Fibroblast of villous mesenchyme (primary cell): ENCODE measurements at regions not wholly inside any gene's neighbourhood (a gene's known extent, or its start where the extent isn't known, plus 50 kb on each side); places are given as distances from the start of the nearest gene placed in this dataset.

Experiments
- DNase-seq: peaks from one replicate; pipeline ENCODE4 v3.0.0-alpha.2; 2010; ENCODE audit warnings: low read depth
- H3K4me3 ChIP-seq: 2 replicates; pipeline ENCODE4 v1.5.1; 2011; ENCODE audit warnings: low read depth, mild to moderate bottlenecking, low read length
- CTCF ChIP-seq: IDR thresholded peaks from 2 replicates; pipeline ENCODE4 v1.5.1; 2012; ENCODE audit warnings: low read depth, mild to moderate bottlenecking, low read length; ENCODE audit not compliant: insufficient read depth

- DNase-seq = no peak
- no peak for TF ChIP-seq CTCF
These were observed 609.0 kb downstream of the IRS1 start for GRCh38 chr2:226190479-226191252.

GRCh38 chr2:226189061-226189460 lies 610.6 kb downstream of the IRS1 start:
- H3K4me3 ChIP-seq = no peak overlapping the region
- TF ChIP-seq CTCF = no peak

More at GRCh38 chr2:226190479-226191252, 609.0 kb downstream of the IRS1 start:
- no peak overlapping the region for H3K4me3 ChIP-seq

GRCh38 chr2:226187616-226188015 lies 612.0 kb downstream of the IRS1 start:
- no peak for TF ChIP-seq CTCF
- DNase-seq = peak; percentile 83
- H3K4me3 ChIP-seq = no peak overlapping the region

More at GRCh38 chr2:226189061-226189460, 610.6 kb downstream of the IRS1 start:
- no peak for DNase-seq

- DNase-seq = no peak
- no peak overlapping the region for H3K4me3 ChIP-seq
- no peak for TF ChIP-seq CTCF
These were observed 612.5 kb downstream of the IRS1 start for GRCh38 chr2:226187156-226187555.

GRCh38 chr2:226185616-226186211 lies 613.9 kb downstream of the IRS1 start:
- DNase-seq = peak; percentile 92
- TF ChIP-seq CTCF = no peak
- H3K4me3 ChIP-seq = peak overlapping the region; percentile 5

- peak; percentile 44 for DNase-seq
- no peak for TF ChIP-seq CTCF
- H3K4me3 ChIP-seq = no peak overlapping the region
These were observed 614.5 kb downstream of the IRS1 start for GRCh38 chr2:226184940-226185615.
